ENCODE measurements at regions not wholly inside any gene's neighbourhood (a gene's known extent, or its start where the extent isn't known, plus 50 kb on each side); places are given as distances from the start of the nearest gene placed in this dataset.
"Not testable (repeated sequence)": the region's sequence is repeated elsewhere in the genome, so short reads cannot be mapped to it uniquely, and the experiment has no call there.

- no peaks in the 10 kb centered on the region for H3K36me3 ChIP-seq (ENCODE audit: insufficient read depth, low read length)
- H3K79me2 ChIP-seq (ENCODE audit: control insufficient read depth, insufficient read depth, low read length, unreplicated experiment) = no peaks in the 10 kb centered on the region
- H2AFZ ChIP-seq (ENCODE audit: low read length, unreplicated experiment) = no peak overlapping the region
Observed at GRCh38 chr3:66825375-66825774, 172.7 kb upstream of the KBTBD8 start.

GRCh38 chr3:66827726-66828125, 170.4 kb upstream of the KBTBD8 start:
- H3K4me3 ChIP-seq (ENCODE audit: low read depth, low read length) = no peak overlapping the region
- no peak overlapping the region for H2AFZ ChIP-seq (ENCODE audit: low read length, unreplicated experiment)
- no peaks in the 10 kb centered on the region for H3K36me3 ChIP-seq (ENCODE audit: insufficient read depth, low read length)
- no peaks in the 10 kb centered on the region for H3K4me1 ChIP-seq (ENCODE audit: control insufficient read depth, insufficient read depth, low read length, unreplicated experiment)
- H3K27me3 ChIP-seq (ENCODE audit: insufficient read depth, low read length) = peaks cover 38% of the 10 kb centered on the region
- no peaks in the 10 kb centered on the region for H3K79me2 ChIP-seq (ENCODE audit: control insufficient read depth, insufficient read depth, low read length, unreplicated experiment)
- no peak overlapping the region for H3K27ac ChIP-seq (ENCODE audit: low read depth, low read length)

More at GRCh38 chr3:66825375-66825774, 172.7 kb upstream of the KBTBD8 start:
- Histone ChIP-seq H3K4me1 (ENCODE audit: control insufficient read depth, insufficient read depth, low read length, unreplicated experiment) (no peaks in the 10 kb centered on the region), H3K27ac (ENCODE audit: low read depth, low read length) (no peak overlapping the region), H3K27me3 (ENCODE audit: insufficient read depth, low read length) (peaks cover 20% of the 10 kb centered on the region), H3K4me3 (ENCODE audit: low read depth, low read length) (no peak overlapping the region)

- Histone ChIP-seq H3K79me2 (ENCODE audit: control insufficient read depth, insufficient read depth, low read length, unreplicated experiment) (no peaks in the 10 kb centered on the region), H3K27me3 (ENCODE audit: insufficient read depth, low read length) (peaks cover 42% of the 10 kb centered on the region), H3K4me3 (ENCODE audit: low read depth, low read length) (no peak overlapping the region), H2AFZ (ENCODE audit: low read length, unreplicated experiment) (no peak overlapping the region), H3K4me1 (ENCODE audit: control insufficient read depth, insufficient read depth, low read length, unreplicated experiment) (no peaks in the 10 kb centered on the region), H3K27ac (ENCODE audit: low read depth, low read length) (no peak overlapping the region), H3K36me3 (ENCODE audit: insufficient read depth, low read length) (no peaks in the 10 kb centered on the region)
Observed at GRCh38 chr3:66828303-66828702, 169.8 kb upstream of the KBTBD8 start.

- Histone ChIP-seq H3K4me3 (ENCODE audit: low read depth, low read length) (no peak overlapping the region), H3K79me2 (ENCODE audit: control insufficient read depth, insufficient read depth, low read length, unreplicated experiment) (no peaks in the 10 kb centered on the region), H3K4me1 (ENCODE audit: control insufficient read depth, insufficient read depth, low read length, unreplicated experiment) (no peaks in the 10 kb centered on the region), H2AFZ (ENCODE audit: low read length, unreplicated experiment) (no peak overlapping the region), H3K27me3 (ENCODE audit: insufficient read depth, low read length) (peaks cover 47% of the 10 kb centered on the region), H3K27ac (ENCODE audit: low read depth, low read length) (no peak overlapping the region), H3K36me3 (ENCODE audit: insufficient read depth, low read length) (no peaks in the 10 kb centered on the region)
Observed at GRCh38 chr3:66830301-66830700, 167.8 kb upstream of the KBTBD8 start.

GRCh38 chr3:66831931-66832330, 166.2 kb upstream of the KBTBD8 start:
- no peaks in the 10 kb centered on the region for H3K4me1 ChIP-seq (ENCODE audit: control insufficient read depth, insufficient read depth, low read length, unreplicated experiment)
- H3K36me3 ChIP-seq (ENCODE audit: insufficient read depth, low read length) = no peaks in the 10 kb centered on the region
- no peak overlapping the region for H2AFZ ChIP-seq (ENCODE audit: low read length, unreplicated experiment)
- H3K79me2 ChIP-seq (ENCODE audit: control insufficient read depth, insufficient read depth, low read length, unreplicated experiment) = no peaks in the 10 kb centered on the region
- no peak overlapping the region for H3K4me3 ChIP-seq (ENCODE audit: low read depth, low read length)
- peaks cover 47% of the 10 kb centered on the region for H3K27me3 ChIP-seq (ENCODE audit: insufficient read depth, low read length)
- H3K27ac ChIP-seq (ENCODE audit: low read depth, low read length) = no peak overlapping the region

GRCh38 chr3:66836363-66837152, 161.5 kb upstream of the KBTBD8 start:
- Histone ChIP-seq H3K36me3 (ENCODE audit: insufficient read depth, low read length) (no peaks in the 10 kb centered on the region), H3K4me1 (ENCODE audit: control insufficient read depth, insufficient read depth, low read length, unreplicated experiment) (no peaks in the 10 kb centered on the region), H3K27me3 (ENCODE audit: insufficient read depth, low read length) (peaks cover 21% of the 10 kb centered on the region), H3K4me3 (ENCODE audit: low read depth, low read length) (no peak overlapping the region), H3K79me2 (ENCODE audit: control insufficient read depth, insufficient read depth, low read length, unreplicated experiment) (no peaks in the 10 kb centered on the region), H3K27ac (ENCODE audit: low read depth, low read length) (no peak overlapping the region), H2AFZ (ENCODE audit: low read length, unreplicated experiment) (no peak overlapping the region)

- Histone ChIP-seq H3K4me1 (ENCODE audit: control insufficient read depth, insufficient read depth, low read length, unreplicated experiment) (no peaks in the 10 kb centered on the region), H3K36me3 (ENCODE audit: insufficient read depth, low read length) (no peaks in the 10 kb centered on the region), H3K79me2 (ENCODE audit: control insufficient read depth, insufficient read depth, low read length, unreplicated experiment) (no peaks in the 10 kb centered on the region), H3K27ac (ENCODE audit: low read depth, low read length) (no peak overlapping the region), H3K27me3 (ENCODE audit: insufficient read depth, low read length) (peaks cover 6% of the 10 kb centered on the region; the same call in 1 of the 2 replicates), H3K4me3 (ENCODE audit: low read depth, low read length) (no peak overlapping the region), H2AFZ (ENCODE audit: low read length, unreplicated experiment) (no peak overlapping the region)
Observed at GRCh38 chr3:66838704-66839103, 159.4 kb upstream of the KBTBD8 start.

- Histone ChIP-seq H3K36me3 (ENCODE audit: insufficient read depth, low read length) (no peaks in the 10 kb centered on the region), H3K4me1 (ENCODE audit: control insufficient read depth, insufficient read depth, low read length, unreplicated experiment) (no peaks in the 10 kb centered on the region), H3K27ac (ENCODE audit: low read depth, low read length) (no peak overlapping the region), H3K79me2 (ENCODE audit: control insufficient read depth, insufficient read depth, low read length, unreplicated experiment) (no peaks in the 10 kb centered on the region), H3K27me3 (ENCODE audit: insufficient read depth, low read length) (peaks cover 3% of the 10 kb centered on the region; the same call in 1 of the 2 replicates), H3K4me3 (ENCODE audit: low read depth, low read length) (no peak overlapping the region), H2AFZ (ENCODE audit: low read length, unreplicated experiment) (no peak overlapping the region)
Observed at GRCh38 chr3:66839508-66839907, 158.6 kb upstream of the KBTBD8 start.

- not testable (repeated sequence) for H3K4me1 ChIP-seq (ENCODE audit: control insufficient read depth, insufficient read depth, low read length, unreplicated experiment); H3K4me3 ChIP-seq (ENCODE audit: low read depth, low read length); H3K27me3 ChIP-seq (ENCODE audit: insufficient read depth, low read length); H3K27ac ChIP-seq (ENCODE audit: low read depth, low read length); H3K79me2 ChIP-seq (ENCODE audit: control insufficient read depth, insufficient read depth, low read length, unreplicated experiment); H3K36me3 ChIP-seq (ENCODE audit: insufficient read depth, low read length); H2AFZ ChIP-seq (ENCODE audit: low read length, unreplicated experiment)
Observed at GRCh38 chr3:66842761-66843464, 155.2 kb upstream of the KBTBD8 start.

GRCh38 chr3:66851894-66852613, 146.1 kb upstream of the KBTBD8 start:
- no peaks in the 10 kb centered on the region for H3K79me2 ChIP-seq (ENCODE audit: control insufficient read depth, insufficient read depth, low read length, unreplicated experiment)
- no peaks in the 10 kb centered on the region for H3K36me3 ChIP-seq (ENCODE audit: insufficient read depth, low read length)
- H3K27ac ChIP-seq (ENCODE audit: low read depth, low read length) = no peak overlapping the region
- H3K4me3 ChIP-seq (ENCODE audit: low read depth, low read length) = no peak overlapping the region
- H3K27me3 ChIP-seq (ENCODE audit: insufficient read depth, low read length) = peaks cover 44% of the 10 kb centered on the region
- no peak overlapping the region for H2AFZ ChIP-seq (ENCODE audit: low read length, unreplicated experiment)
- H3K4me1 ChIP-seq (ENCODE audit: control insufficient read depth, insufficient read depth, low read length, unreplicated experiment) = no peaks in the 10 kb centered on the region

All from ACC112 (cell line).